Lung (tissue), 11 donors: ENCODE measurements at regions not wholly inside any gene's neighbourhood (a gene's known extent, or its start where the extent isn't known, plus 50 kb on each side); places are given as distances from the start of the nearest gene placed in this dataset.

ENCODE experiments used
- ATAC-seq: fragments of 200-7000 bp; cut with Tn5 transposase; one replicate; pipeline ENCODE4 v1.9.1; 2020; ENCODE audit warnings: moderate number of reproducible peaks; ENCODE audit not compliant: insufficient read depth, low FRiP score
- DNase-seq, 3 donors: peaks; one replicate each; pipeline ENCODE4 v3.0.0-alpha.2; 2013 to 2017
- H3K27ac ChIP-seq, 2 donors: one replicate each; pipeline ENCODE4 v1.5.1; 2013; ENCODE audit warnings: mild to moderate bottlenecking in 2 of 2, moderate library complexity in 2 of 2, control low read depth in 1 of 2, inconsistent platforms in 1 of 2, low read depth in 1 of 2, low read length in 1 of 2
- H3K27me3 ChIP-seq, 3 donors: one replicate each; pipeline ENCODE4 v1.5.1; 2013; ENCODE audit warnings: low read length in 2 of 3; ENCODE audit not compliant: control insufficient read depth in 3 of 3, insufficient read depth in 3 of 3
- H3K36me3 ChIP-seq, 4 donors: one replicate each; pipeline ENCODE4 v1.5.1; 2013; ENCODE audit warnings: low read length in 4 of 4, mild to moderate bottlenecking in 1 of 4, moderate library complexity in 1 of 4; ENCODE audit not compliant: control insufficient read depth in 4 of 4, insufficient read depth in 4 of 4
- H3K4me1 ChIP-seq, 5 donors: one replicate each; pipeline ENCODE4 v1.5.1; 2013; ENCODE audit warnings: low read length in 5 of 5, mild to moderate bottlenecking in 2 of 5, moderate library complexity in 1 of 5; ENCODE audit not compliant: control insufficient read depth in 5 of 5, insufficient read depth in 5 of 5
- H3K4me3 ChIP-seq: one replicate; pipeline ENCODE4 v1.5.1; 2013; ENCODE audit warnings: mild to moderate bottlenecking, control low read depth, moderate library complexity
- H3K9ac ChIP-seq, 2 donors: one replicate each; pipeline ENCODE4 v1.5.1; 2013; ENCODE audit warnings: low read length in 2 of 2, control low read depth in 1 of 2; ENCODE audit not compliant: insufficient read depth in 1 of 2
- H3K9me3 ChIP-seq, 4 donors: one replicate each; pipeline ENCODE4 v1.5.1; 2013; ENCODE audit warnings: low read length in 3 of 4, mild to moderate bottlenecking in 1 of 4, moderate library complexity in 1 of 4; ENCODE audit not compliant: control insufficient read depth in 4 of 4, insufficient read depth in 3 of 4
- CTCF ChIP-seq: IDR thresholded peaks from 2 replicates; pipeline ENCODE4 v1.5.1; 2012; ENCODE audit warnings: mild to moderate bottlenecking; ENCODE audit errors: control extremely low read depth, extremely low read depth
- WGBS, 2 donors: extraction: QIAGEN DNeasy Blood & Tissue Kit; methylation state at CpG; one replicate each; pipeline ENCODE4 v1.1.7; 2013; 5-methylcytosine and 5-hydroxymethylcytosine counted together
- donor health status: control.
- donor health status: control.
- donor health status: Bipolar disorder and iron deficiency.
- donor health status: healthy.
- donor health status: DM: yes; HTN: yes; CAD: no.

- H3K27me3 ChIP-seq, result no peaks in the 10 kb centered on the region
- no peak for ATAC-seq
- no peak for TF ChIP-seq CTCF
These were observed 674.3 kb downstream of the NUP35 start for GRCh38 chr2:183798535-183798934.

GRCh38 chr2:183799761-183800160 lies 675.5 kb downstream of the NUP35 start:
- no peak for ATAC-seq
- Histone ChIP-seq H3K27me3 (no peaks in the 10 kb centered on the region), H3K4me1 (no peaks in the 10 kb centered on the region), H3K9me3 (peaks cover 0 to 7% (median 3%) of the 10 kb centered on the region in 4 donors), H3K27ac (no peak overlapping the region), H3K4me3 (no peak overlapping the region), H3K36me3 (no peaks in the 10 kb centered on the region), H3K9ac (no peak overlapping the region)
- WGBS, 2 donors, result 90 to 93% methylated on average over 3 of the region's 3 CpGs
- DNase-seq, result no peak
- no peak for TF ChIP-seq CTCF

More at GRCh38 chr2:183798535-183798934, 674.3 kb downstream of the NUP35 start:
- DNase-seq, result no peak
- Histone ChIP-seq H3K27ac (no peak overlapping the region), H3K9ac (no peak overlapping the region), H3K36me3 (no peaks in the 10 kb centered on the region), H3K4me3 (no peak overlapping the region), H3K9me3 (peaks cover 0 to 4% (median 3%) of the 10 kb centered on the region in 4 donors), H3K4me1 (no peaks in the 10 kb centered on the region)
- 73 to 79% methylated on average over 4 of the region's 4 CpGs for WGBS, 2 donors

- DNase-seq, result no peak
- Histone ChIP-seq H3K36me3 (no peaks in the 10 kb centered on the region), H3K27ac (no peak overlapping the region), H3K4me3 (no peak overlapping the region), H3K27me3 (no peaks in the 10 kb centered on the region), H3K9ac (no peak overlapping the region), H3K4me1 (no peaks in the 10 kb centered on the region), H3K9me3 (peaks cover 0 to 7% (median 3%) of the 10 kb centered on the region in 4 donors)
- TF ChIP-seq CTCF, result no peak
- no peak for ATAC-seq
These were observed 679.4 kb downstream of the NUP35 start for GRCh38 chr2:183803596-183803995.

GRCh38 chr2:183807870-183808269 lies 683.6 kb downstream of the NUP35 start:
- Histone ChIP-seq H3K36me3 (no peaks in the 10 kb centered on the region), H3K4me3 (no peak overlapping the region), H3K9me3 (peaks cover 0 to 7% (median 0%) of the 10 kb centered on the region in 4 donors), H3K9ac (no peak overlapping the region), H3K27me3 (no peaks in the 10 kb centered on the region), H3K4me1 (no peaks in the 10 kb centered on the region), H3K27ac (no peak overlapping the region)
- no peak for TF ChIP-seq CTCF
- no peak for ATAC-seq
- no peak for DNase-seq
- 72 to 91% methylated on average over 3 of the region's 3 CpGs for WGBS, 2 donors
